Nephron progenitor cell (in vitro differentiated cells): ENCODE measurements at regions not wholly inside any gene's neighbourhood (a gene's known extent, or its start where the extent isn't known, plus 50 kb on each side); places are given as distances from the start of the nearest gene placed in this dataset.

ENCODE experiments used
- DNase-seq: peaks from one replicate; pipeline ENCODE4 v3.0.0; 2021
- H3K27ac Mint-ChIP-seq: 2 replicates; pipeline ENCODE4 v1.8.0; 2021; ENCODE audit warnings: mild to moderate bottlenecking, moderate library complexity, mixed read lengths
- H3K27me3 Mint-ChIP-seq: 2 replicates; pipeline ENCODE4 v1.8.0; 2021; ENCODE audit warnings: mild to moderate bottlenecking, low read depth, mixed read lengths; ENCODE audit not compliant: poor library complexity
- H3K36me3 Mint-ChIP-seq: 2 replicates; pipeline ENCODE4 v1.8.0; 2021; ENCODE audit warnings: low read depth, mixed read lengths
- H3K4me1 Mint-ChIP-seq: 2 replicates; pipeline ENCODE4 v1.8.0; 2021; ENCODE audit warnings: mixed read lengths
- H3K4me3 Mint-ChIP-seq: 2 replicates; pipeline ENCODE4 v1.8.0; 2021; ENCODE audit warnings: mild to moderate bottlenecking, moderate library complexity, mixed read lengths
- H3K9me3 Mint-ChIP-seq: 2 replicates; pipeline ENCODE4 v1.8.0; 2021; ENCODE audit warnings: mild to moderate bottlenecking, moderate library complexity, mixed read lengths
- TF ChIP-seq, protein P1 (sequence below): fragments of 200-600 bp; sonication (generic); IDR thresholded peaks from 2 replicates; pipeline ENCODE4 v1.5.0; 2021; ENCODE audit warnings: antibody characterized with exemption

DNA sequence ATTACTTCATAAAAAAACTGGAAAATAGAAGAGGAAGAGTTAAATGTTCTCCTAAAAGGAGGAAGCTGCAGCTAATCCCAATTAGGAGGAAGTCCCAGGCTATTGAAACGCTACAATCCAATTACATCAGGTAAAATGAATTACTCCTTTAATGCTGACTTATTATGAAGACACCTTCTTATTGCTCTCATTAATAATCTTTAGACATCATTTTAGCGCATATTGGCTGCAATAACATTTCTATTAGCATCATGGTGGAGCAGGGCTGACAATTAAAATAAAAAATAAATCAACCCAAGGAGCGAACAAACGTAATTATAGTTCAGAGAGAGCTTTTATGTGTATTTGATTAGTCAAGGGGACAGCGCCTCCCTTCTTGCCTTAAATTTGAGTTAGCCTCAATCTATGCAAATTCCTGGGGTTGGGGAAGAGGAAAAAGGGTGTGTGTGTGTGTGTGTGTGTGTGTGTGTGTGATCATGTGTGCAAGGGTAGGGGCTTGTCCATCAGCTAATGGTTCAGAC, 109.0 kb upstream of the IRX6 start:
- Mint-ChIP-seq H3K27ac (no peak overlapping the region), H3K4me1 (no peaks in the 10 kb centered on the region), H3K4me3 (no peak overlapping the region), H3K27me3 (peaks cover 61% of the 10 kb centered on the region), H3K9me3 (no peaks in the 10 kb centered on the region), H3K36me3 (no peaks in the 10 kb centered on the region)
- no peak for DNase-seq
- TF ChIP-seq, protein P1, sequence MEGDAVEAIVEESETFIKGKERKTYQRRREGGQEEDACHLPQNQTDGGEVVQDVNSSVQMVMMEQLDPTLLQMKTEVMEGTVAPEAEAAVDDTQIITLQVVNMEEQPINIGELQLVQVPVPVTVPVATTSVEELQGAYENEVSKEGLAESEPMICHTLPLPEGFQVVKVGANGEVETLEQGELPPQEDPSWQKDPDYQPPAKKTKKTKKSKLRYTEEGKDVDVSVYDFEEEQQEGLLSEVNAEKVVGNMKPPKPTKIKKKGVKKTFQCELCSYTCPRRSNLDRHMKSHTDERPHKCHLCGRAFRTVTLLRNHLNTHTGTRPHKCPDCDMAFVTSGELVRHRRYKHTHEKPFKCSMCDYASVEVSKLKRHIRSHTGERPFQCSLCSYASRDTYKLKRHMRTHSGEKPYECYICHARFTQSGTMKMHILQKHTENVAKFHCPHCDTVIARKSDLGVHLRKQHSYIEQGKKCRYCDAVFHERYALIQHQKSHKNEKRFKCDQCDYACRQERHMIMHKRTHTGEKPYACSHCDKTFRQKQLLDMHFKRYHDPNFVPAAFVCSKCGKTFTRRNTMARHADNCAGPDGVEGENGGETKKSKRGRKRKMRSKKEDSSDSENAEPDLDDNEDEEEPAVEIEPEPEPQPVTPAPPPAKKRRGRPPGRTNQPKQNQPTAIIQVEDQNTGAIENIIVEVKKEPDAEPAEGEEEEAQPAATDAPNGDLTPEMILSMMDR: no peak

DNA sequence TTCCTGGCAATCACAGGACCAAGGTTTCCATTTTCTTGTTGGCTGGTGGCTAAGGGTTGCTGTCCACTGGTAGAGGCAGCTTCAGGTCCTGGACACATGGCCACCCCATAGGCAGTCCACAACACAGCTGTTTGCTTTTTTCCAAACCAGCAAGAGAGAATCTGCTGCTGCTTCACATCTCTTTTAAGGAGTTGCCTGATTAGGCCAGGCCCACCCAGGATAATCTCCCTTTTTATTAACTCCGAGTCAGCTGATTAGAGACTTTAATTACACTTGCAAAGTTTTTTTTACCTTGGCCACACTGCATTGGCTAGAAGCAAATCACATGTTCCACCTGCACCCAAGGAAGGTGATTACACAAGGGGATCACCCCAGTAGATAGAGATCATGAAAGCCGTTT, 106.6 kb upstream of the IRX6 start:
- Mint-ChIP-seq H3K27ac (no peak overlapping the region), H3K27me3 (peaks cover 52% of the 10 kb centered on the region), H3K4me1 (peaks cover under 1% of the 10 kb centered on the region), H3K9me3 (no peaks in the 10 kb centered on the region), H3K36me3 (no peaks in the 10 kb centered on the region), H3K4me3 (no peak overlapping the region)
- DNase-seq: no peak
- TF ChIP-seq, protein P1: no peak

DNA sequence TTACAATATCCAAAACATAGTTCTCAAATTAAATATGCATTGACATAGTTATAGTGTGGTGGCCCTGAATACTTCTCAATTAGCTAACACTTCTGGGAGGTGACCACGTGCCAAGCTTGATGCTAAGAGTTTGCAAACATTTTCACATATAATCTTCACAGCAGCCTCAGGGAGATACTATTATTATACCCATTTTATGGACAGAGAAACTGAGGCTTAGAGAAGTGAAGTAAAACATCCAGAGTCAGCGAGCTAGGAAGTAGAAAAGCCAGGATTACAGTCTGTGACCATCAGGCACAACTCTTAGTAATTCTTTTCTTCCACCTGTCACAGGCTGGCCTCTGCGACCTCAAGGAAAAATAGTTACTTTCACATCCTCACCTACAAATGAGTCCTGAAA, 102.2 kb upstream of the IRX6 start:
- peaks cover 18% of the 10 kb centered on the region for H3K9me3 Mint-ChIP-seq
- no peak overlapping the region for H3K4me3 Mint-ChIP-seq
- peaks cover 6% of the 10 kb centered on the region for H3K4me1 Mint-ChIP-seq
- TF ChIP-seq, protein P1: no peak
- no peak overlapping the region for H3K27ac Mint-ChIP-seq
- no peaks in the 10 kb centered on the region for H3K36me3 Mint-ChIP-seq
- no peak for DNase-seq
- H3K27me3 Mint-ChIP-seq: peaks cover 32% of the 10 kb centered on the region

DNA sequence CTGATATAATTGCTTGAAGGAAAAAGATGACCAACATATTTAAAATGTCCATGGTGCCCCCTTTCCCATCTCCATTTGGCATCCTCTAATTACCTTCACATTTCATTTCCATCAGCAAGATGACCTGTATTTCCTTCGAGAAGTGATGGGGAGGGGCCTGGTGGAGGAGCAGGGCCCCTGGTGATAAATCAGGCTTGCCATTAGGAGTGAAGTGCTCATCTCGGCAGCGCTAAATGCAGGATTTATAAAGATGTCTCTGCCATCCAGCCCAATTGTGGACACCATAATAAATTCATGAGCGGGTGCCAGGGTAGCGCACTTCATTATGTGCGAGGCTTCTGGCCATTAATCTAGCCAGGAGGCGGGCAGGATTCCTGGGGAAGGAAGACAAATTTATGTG, 101.5 kb upstream of the IRX6 start:
- Mint-ChIP-seq H3K36me3 (no peaks in the 10 kb centered on the region), H3K4me1 (peaks cover 6% of the 10 kb centered on the region), H3K9me3 (peaks cover 22% of the 10 kb centered on the region), H3K4me3 (no peak overlapping the region), H3K27me3 (peaks cover 39% of the 10 kb centered on the region), H3K27ac (no peak overlapping the region)
- DNase-seq: no peak
- TF ChIP-seq, protein P1: no peak

DNA sequence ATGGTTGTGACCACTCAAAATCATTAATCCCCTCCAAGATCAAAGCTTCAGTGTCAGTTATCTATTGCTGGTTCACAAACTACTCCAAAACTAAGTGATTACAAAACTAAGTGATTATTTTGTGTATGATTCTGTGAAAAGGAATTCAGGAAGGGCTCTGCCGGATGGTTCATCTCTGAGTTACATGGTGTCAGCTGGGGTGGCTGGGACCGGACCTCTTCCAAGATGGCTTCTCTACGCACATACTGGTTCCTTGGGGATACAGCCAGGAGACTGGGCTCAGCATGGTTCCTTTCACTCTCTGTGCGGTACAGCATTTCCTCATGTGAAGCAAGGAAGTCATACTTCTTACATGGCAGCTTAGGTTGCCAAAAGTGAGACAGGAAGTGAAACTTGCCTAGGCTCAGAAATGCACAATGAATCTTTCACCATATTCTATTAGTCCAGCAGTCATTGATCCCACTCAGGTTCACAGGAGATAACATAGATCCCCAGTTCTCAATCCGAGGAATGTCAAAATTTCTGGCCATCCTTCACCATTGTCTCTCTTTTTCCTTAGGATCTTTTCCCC, 97.9 kb upstream of the IRX6 start:
- Mint-ChIP-seq H3K9me3 (peaks cover 25% of the 10 kb centered on the region), H3K4me1 (peaks cover 6% of the 10 kb centered on the region), H3K4me3 (no peak overlapping the region), H3K36me3 (no peaks in the 10 kb centered on the region), H3K27ac (no peak overlapping the region), H3K27me3 (peaks cover 26% of the 10 kb centered on the region)
- no peak for DNase-seq
- TF ChIP-seq, protein P1: no peak

DNA sequence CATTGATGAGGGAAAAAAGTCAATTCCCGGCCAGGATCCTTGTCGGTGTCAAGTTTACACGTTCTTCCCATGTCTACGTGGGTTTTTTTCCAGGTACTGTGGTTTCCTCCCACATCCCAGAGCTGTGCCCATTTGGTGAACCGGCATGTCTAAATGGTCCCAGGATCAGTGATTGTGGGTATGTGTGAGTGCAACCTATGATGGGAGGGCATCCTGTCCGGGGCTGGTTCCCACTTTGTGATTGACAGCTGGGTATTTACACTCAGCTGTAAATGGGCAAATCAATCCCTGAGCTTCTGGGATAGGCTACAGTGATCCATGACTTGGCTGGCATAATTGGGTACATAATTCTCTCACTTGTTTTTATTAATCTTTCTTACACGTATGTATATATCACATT, 91.2 kb upstream of the IRX6 start:
- peaks cover 6% of the 10 kb centered on the region for H3K4me1 Mint-ChIP-seq
- TF ChIP-seq, protein P1: no peak
- H3K9me3 Mint-ChIP-seq: no peaks in the 10 kb centered on the region
- H3K4me3 Mint-ChIP-seq: no peak overlapping the region
- no peaks in the 10 kb centered on the region for H3K36me3 Mint-ChIP-seq
- H3K27ac Mint-ChIP-seq: no peak overlapping the region
- no peak for DNase-seq
- H3K27me3 Mint-ChIP-seq: peaks cover 15% of the 10 kb centered on the region
